Activated T-helper 9 cell treated with anti-CD3 and anti-CD28 coated beads, Interleukin-2, amount 50 U/mL, for 16 hours (primary cell): ENCODE measurements at regions not wholly inside any gene's neighbourhood (a gene's known extent, or its start where the extent isn't known, plus 50 kb on each side); places are given as distances from the start of the nearest gene placed in this dataset.

Experiments
- DNase-seq: peaks from one replicate; pipeline ENCODE4 v3.0.0-alpha.2; 2020; ENCODE audit warnings: low read depth

DNA sequence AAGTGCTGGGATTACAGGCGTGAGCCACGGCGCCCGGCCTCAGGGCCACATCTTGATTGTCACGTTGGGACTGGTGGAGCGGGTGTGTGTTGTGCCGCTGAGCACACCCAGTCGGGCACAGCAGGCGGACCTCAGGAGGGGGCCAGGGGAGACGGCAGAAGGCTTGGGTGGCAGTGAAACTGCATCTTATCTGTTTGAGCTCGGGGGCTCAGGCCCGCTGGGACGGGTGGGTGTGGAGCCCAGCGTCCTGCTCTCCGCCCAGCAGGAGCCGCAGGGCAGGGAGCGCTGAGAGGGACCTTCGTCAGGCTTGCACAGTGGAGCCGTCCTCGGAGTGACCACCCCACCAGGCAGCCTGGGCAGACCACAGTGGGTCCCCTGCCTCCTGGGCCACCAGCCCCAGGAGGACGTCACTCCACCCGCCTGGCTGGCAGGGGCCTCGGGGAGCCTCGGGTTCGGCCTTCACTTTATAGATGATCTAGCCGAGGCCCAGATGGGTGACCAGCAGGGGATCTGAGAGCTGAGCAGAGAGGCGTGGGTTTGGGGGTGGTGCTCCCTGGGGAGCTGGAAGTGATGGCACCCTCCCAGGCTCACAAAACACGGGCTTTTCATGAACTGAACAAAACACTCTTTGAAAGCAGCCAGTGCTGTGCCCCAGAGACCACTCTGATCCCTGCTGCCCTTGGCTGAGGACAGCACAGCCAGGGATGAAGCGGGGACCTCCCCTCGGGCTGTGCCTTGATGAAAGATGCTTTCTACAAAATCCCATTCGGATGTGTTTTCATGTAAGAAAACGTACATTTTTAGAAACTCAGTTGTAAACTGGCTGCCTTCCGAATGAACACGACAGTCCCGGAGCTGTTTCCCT is 181.1 kb downstream of the SEC14L1 start:
- DNase-seq = no peak

DNA sequence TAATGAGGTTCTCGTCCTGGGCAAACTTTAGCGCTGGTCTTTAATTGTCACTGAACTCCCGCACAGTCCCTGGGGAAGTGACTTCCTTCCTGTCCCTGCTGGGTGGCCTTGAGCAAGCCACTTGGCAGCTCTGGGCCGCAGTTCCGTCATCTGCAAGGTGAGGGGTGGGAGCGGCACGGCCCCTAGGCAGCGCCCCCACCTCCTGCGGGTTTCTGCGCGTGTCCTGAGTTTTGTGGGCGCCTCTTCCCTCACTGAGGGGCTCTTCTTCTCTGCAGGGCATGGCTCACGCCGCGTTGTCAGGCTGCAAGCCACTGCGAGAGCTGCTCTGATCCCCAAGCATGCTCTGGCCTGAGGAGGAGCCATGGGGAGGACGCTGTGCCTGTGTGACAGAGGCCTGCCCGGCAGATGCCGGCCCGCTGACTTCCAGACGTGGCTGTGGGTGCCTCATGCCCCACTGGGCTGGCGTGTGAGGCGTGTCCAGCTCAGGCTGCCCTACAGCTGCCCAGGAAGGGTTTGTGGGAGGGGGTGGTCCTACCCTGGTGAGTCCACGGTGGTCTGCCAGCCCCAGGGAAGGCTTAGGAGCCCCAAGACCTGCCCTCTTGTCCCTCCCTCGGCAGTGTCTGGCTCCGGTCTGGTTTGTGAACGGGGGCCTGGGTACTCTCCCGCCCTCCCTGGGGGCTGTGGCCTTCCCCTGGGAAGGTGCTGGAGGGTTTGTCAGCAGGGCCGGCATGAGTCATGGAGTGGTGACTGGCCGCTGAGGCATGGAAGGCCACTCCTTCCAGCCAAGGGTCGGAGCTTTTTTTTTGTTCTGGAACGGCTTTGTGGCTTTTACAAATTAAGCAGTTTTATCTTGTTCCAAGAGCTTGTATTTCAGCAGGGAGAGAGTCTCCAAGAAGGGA is 182.0 kb downstream of the SEC14L1 start:
- DNase-seq = no peak

DNA sequence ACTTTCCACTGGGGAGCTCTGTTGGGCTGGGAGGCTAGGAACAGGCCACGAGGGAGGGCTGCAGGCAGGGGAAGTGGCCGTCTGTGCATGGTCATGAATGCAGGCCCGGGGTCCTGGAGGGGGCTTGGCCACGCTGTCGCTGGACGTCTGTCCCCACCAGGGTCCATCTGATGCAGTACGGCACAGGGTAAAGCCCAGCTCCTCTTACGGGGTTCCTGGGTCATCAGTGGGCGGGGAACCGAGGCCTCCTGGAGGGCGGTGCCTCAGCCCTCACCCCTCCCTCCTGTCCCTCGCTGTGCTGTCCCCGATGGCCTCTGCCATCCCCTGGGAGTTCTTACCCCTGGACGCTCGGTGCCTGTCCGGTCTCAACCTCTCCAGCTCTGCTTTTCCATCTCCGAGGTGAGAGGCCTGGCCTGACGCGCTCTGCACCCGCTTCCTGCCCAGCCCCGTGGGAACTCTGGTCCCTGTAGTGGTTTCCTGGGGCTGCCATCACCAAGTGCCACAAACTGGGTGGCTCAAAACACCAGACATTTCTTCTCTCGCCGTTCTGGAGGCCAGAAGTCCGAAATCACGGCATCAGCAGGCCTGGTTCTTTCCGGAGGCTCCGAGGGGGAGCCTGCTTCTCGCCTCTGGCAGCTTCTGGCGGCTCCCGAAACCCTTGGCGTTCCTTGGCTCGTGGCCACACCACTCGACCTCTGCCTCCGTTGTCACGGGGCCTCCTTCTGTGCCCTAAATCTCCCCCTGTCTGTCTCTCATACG is 182.8 kb downstream of the SEC14L1 start:
- DNase-seq = no peak

DNA sequence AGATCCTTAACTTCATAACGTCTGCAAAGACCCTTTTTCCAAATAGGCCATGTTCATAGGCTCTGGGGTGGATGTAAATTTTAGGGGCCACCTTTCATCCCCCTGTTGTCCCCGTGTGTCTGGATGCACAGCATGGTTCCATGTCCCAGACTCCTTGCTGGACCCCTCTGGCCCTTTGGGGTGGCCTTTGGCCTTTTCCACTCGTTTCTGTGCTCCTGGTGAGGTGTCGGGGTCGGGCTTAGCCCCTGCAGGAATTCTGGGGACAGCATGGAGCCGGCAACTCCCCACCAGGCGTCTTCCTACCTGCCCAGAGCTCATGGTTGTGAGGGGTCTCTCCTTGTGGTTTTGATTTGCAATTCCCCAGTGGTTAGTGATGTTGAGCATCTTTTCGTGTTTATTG is 183.5 kb downstream of the SEC14L1 start:
- no peak for DNase-seq

DNA sequence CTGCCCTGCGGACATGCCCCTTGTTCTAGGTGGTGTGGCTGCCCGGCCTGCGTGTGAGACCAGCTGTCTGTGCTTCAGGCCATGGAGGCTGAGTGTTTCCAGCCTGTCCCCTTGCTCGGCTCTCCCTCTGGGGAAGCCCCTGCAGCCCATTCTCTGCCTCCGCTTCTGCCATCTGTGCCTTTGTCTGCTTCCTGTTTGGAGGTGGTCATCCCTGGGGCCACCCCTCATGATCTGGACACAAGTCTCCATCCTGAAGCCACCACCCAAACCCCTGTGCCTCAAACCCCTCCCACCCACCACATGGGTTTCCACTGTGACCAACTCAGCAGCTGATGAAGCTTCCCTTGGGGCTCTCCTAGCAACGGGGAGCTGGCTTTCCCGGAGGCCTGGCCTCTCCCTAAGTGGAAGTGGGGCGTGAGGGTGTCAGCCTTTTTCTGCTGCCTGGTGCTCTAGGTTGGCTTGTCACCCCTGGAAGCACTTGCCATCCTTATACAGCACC is 184.9 kb downstream of the SEC14L1 start:
- DNase-seq = no peak

DNA sequence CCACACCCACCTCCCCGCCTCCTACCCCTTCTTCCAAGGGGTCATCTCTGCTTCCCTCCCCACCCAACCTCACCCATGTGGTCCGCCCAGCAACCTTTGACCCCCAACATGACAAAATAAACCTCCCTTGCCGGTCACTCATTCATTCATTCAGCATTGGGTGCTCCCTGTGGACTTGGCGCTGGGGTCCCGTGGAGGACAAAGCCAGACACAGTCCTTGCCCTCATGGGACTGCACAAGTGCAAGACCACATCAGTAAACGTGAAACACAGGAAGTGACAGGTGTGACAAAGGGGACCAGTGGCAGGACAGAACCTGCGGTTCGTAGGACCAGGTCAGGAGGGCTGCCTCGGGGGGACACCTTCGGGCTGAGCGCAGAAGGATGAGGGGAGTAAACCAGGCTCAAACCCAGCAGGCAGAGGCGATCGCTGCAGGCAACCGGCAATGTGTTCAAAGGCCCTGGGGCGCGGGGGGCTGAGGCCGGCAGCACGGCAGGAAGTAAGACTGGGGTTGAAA is 185.4 kb downstream of the SEC14L1 start:
- no peak for DNase-seq

DNA sequence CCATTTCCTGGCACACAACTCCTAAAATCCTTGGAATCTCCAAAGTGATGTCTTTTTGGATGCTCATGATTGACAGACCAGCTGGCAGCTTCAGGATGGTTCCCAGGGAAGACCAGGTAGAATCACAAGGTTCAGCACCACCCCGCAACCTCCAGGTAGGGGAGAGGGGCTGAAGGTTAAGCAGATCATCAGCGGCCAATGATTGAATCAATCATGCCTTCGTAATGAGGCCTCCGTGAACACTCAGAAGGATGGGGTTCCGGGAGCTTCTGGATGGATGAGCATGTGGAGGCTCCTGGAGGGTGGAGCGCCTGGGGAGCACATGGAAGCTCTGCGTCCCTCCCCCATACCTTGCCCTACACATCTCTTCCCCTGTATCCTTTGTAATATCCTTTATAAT is 185.9 kb downstream of the SEC14L1 start:
- DNase-seq = no peak

DNA sequence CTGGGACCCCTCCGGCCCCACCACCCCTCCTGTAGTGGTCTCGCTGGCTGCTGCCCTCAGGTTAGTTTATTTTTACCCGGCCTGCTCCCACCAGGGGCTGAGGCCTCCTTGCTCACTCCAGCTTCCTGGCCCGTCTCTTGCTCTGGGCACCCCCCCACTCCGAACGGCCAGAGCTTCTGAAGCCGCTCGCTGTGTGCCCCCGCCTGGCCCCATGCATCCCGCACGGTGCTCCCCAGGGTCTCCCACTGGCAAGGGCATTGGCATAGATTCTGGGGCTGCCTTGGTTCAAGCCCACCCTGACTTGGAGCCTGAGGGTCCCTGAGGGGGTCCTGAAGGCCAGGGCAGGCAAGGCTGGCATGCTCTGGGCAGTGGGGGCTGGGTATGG is 186.4 kb downstream of the SEC14L1 start:
- no peak for DNase-seq

DNA sequence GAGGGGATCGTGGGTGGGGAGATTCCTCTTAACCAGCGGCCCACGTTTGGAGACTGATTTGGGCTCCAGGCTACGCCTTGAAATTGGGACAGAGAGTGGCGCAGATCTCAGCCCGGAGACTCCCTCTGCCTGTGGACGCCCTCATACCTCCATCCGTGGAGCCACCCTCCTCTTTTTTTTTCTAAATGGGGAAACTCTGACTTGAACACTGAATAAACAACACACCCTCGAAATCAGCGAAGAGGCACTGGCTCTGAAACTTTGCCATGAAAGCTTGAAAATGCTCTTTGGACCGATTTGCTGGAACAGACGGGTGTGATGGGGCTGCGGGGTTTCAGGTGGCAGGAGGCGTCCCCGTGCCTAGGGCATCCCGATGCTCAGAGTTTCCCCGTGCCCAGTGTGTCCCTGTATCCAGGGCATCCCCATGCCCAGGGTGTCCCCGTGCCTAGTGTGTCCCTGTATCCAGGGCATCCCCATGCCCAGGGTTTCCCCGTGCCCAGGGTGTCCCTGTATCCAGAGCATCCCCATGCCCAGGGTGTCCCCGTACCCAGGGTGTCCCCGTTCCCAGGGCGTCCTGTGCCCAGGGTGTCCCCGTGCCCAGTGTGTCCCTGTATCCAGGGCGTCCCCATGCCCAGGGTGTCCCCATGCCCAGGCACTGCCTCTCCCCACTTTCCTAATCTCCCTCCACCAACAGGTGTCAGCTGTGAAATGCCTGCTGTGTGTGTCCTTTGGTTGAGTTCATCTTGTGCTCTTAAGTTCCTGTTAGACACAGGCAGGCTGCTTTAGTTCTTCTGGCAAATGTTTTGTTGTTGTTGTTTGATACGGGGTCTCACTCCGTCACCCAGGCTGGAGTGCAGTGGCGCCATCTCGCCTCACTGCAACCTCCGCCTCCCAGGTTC is 187.0 kb downstream of the SEC14L1 start:
- no peak for DNase-seq

DNA sequence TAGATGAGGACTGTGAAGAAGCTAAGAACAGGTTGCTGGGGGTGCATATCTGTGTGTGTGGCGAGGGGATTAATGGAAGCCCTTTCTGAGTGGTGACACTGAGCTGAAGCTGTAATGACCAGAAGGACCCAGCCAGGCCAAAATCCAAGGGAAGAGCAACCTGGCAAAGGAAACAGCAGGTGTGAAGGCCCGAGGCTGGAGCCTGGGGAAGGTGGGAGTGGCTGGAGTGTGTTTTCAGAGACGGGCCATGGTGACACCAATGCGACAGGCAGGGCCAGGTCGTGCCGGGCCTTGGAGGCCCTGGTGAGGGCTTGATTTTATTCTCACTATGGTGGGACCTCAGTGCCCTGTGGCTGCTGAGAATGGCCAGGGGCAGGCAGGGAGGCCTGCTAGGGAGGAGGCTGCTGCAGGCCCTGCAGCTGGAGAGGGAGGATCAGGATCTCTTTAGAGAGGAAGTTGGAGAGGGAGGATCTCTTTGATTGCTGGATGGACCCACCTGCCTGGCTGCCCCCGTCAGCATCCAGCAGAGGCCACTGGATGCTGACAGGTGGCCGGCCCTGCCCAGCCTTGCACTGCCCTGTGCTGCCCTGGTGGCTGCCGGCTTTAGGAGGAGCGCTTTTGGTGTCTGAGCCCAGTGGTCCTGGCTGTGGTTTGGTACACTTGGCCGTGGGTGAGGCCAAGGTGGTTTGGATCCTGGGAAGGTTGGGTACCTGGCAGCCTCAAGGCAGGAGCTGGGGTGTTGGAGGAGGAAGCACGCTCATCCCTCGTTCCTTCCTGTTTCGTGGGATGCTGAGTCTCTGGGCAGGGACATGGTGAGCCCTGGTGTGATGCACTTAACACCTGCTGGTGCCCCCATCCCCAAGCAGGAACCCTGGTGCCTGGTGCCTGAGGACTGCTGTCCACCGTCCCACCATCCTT is 188.3 kb downstream of the SEC14L1 start:
- no peak for DNase-seq

DNA sequence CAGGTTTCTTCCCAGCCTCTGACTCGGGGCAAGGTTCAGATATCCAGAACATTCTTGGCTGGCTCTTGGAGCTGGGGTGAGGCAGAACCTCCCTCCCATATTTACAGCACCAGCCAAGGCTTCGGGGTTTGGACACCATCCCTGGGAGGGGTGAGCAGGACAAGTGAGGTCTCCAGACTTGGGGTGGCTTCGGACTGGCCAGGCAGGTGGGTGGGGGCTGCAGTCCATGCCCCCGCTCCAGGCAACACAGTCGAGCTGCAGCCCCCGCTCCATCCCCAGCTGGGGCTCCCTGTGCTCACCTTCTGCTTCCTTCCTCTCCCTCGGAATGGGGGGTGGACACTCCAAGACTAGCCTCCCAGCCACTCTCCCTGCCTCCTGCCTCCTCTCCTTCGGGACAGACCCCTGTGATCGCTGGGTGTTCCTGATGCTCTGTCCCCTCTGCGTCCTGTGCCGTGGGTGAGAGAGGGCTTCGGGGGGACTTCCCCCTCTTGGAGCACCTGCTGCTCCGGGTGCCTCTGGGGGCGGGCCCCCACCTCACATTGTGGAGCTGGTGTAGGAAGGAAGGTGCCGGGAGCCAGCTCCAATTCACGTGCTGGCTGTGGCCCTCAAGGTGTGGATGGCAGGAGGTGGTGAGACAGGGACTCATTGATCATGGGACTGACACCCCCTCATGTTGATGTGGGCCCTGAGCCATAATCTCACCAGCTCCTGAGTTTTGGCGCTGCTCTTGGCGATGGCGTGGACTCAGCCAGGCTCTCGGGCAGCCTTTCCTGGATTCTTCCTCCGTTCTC is 189.2 kb downstream of the SEC14L1 start:
- no peak for DNase-seq

DNA sequence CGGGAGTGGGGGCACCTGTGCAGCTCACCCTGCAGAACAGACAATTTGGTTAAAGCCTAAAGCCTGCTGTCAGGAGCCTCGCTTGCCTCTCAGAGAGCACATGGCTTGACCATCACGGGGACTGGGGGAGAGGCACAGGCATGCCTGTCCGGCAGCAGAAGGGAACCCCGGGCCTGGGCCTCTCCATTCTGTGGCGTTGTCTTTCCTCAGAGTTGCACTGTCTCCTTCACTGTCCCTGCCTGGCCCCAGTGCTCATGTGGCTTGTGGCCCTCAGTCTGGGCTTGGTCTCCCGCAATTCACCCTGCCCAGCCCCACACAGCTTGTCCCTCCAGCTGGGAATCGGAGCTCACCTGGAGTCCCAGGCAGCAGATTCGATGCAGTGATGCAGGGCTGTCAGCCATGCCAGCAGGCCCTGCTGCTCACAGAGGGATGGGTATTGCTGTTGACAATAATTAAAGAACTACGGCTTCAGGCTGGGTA is 189.9 kb downstream of the SEC14L1 start:
- DNase-seq = no peak

DNA sequence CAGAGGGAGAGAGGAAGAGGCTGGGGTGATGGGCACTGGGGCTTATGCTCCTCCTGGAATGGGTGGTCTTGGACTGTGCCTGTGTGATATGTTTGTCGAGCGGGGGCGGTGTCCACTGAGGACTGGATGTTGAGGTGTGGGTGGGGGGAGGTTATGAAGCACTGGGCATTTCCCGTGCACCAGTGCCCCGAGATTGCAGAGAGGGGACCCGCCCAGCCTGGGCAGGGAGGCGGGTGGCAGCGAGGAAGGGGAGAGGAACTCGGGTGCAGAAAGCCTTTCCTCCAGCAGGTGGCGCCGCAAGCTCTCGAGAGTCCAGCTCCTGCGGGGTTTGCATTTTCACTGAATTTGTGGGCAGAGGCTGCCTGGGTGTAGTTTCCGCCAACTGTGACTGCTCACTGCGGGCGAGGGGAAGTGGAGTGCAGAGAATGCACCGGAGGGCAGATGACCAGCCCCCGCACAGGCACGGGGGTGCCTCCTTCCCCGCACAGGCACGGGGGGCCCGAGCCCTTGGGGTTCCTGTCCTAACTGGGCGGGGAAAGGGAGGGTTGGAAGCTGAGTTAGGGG is 190.6 kb downstream of the SEC14L1 start:
- DNase-seq = peak; percentile 92

DNA sequence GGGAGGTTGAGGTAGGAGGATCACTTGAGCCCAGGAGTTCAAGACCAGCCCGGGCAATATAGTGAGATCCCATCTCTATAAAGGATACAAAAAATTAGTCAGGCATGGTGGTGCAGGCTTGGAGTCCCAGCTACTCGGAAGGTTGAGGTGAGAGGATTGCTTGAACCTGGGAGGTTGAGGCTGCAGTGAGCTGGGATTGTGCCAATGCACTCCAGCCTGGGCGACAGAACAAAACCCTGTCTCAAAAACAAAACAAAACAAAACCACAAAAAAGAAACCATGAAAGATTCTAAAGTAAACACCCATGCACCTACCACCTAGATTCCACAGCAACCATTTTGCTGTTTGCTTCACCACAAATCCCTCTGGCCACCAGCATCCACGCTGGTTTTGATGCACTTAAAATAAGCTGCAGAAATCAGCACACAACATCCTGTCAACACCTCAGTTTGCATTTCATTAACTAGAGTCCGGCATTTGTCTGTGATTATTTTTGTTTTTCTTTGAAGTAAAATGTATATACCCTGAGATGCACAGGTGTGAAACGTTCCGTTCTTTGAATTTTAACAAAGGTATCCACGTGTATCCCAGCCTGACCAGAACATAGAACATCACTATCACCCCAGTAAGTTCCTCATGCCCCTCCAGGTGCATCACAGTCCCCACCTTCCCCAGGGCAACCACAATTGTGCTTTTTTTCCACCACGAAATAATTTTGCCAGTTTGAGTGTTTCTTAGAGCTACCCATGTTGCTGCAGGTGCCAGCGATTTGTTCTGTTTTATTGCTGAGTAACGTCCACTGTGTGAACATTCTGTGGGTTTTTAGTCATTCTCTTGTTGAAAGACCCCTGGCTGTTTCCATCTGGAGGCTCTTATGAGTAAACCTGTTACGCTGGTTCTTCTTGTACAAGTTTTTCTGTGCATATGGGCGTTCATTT is 191.5 kb downstream of the SEC14L1 start:
- DNase-seq = no peak

DNA sequence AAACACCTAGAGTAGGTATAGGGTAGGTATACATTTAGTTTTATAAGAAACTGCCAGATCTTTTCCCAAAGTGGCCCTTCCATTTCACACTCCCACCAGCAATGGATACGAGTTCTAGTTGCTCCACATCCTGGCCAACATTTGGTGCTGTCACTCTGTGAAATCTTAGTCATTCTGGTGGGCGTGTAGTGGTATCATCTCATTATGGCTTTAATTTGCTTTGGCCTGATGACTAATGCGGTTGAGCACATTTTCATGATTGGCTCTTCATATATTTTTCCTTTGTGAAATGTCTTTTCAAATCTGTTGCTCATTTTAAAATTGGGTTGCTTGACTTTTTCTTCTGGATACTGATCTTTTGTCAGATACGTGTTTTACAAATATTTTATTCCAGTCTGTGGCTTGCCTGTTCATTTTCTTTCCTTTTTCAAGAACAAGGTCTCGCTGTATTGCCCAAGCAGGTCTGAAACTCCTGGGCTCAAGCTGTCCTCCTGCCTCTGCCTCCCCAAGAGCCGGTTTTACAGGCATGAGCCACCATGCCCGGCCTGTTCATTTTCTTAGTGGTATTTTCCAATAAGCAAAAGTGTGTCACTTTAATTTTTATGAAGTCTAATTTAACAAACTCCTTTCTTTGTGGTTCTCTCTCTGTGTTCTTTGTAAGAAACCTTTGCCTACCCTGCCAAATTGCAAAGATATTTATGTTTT is 192.4 kb downstream of the SEC14L1 start:
- no peak for DNase-seq

DNA sequence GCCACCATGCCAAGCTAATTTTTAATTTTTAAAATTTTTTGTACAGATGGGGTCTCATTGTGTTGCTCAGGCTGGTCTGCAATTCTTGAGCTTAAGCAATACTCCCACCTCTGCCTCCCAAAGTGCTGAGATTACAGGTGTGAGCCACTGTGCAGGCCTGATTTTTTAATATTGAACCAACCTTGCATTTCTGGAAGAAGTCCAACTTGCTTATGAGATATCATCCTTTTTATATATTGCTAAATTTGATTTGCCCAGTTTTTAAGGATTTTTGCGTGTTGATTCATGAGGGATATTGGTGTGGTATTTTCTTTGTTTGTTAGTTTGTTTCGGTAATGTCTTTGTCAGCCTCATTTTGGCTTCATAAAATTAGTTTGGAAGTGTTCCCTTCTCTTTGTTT is 196.4 kb downstream of the SEC14L1 start:
- DNase-seq = no peak

DNA sequence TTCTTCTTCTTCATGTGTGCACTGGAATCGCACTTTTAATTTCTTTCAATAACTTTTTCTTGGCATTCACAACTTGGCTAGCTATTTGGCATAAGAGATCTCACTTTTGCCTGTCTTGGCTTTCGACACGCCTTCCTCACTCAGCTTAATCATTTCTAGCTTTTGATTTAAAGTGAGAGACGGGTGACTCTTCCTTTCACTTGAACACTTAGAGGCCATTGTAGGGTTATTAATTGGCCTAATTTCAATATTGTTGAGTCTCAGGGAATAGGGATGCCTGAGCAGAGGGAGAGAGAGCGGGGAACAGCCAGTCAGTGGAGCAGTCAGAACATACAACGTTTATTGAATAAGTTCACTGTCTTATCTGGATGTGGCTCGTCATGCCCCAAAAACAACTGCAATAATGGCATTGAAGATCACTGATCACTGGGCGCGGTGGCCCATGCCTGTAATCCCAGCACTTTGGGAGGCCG is 200.3 kb downstream of the SEC14L1 start:
- DNase-seq = no peak
